ENCODE measurements at regions not wholly inside any gene's neighbourhood (a gene's known extent, or its start where the extent isn't known, plus 50 kb on each side); places are given as distances from the start of the nearest gene placed in this dataset.

DNA sequence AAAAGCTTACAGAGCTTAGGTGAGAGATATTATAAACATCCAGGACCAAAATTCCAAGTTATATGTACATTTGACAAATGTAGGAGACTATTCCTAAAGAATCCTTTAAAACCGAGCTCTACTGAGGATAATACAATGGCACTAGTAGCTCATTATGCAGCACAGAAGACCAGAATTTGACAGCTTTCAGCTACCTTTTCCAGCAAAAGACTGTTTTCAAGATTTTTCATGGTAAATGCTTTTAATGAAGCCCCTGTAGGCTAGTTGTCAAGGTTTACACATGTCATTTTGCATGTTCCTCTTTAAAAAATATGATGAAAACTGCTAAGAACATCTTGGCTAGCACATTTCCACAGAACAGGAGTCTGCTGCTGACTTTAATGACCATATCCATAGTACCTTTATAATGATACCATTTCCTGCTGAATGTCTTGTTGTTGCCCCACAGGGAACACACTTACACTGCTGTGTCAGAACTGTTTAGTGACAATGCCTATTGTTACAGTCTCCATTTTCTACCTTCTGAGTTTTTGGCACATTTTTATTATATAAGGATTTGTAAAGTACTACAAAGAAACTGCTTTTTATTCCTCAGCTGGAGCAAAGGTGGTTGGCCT is 1382.3 kb downstream of the RAPGEF2 start:
- Histone ChIP-seq H3K27ac (no peak overlapping the region), H3K4me3 (no peak overlapping the region), H3K36me3 (ENCODE audit: insufficient read depth, low read length) (no peaks in the 10 kb centered on the region), H3K9ac (ENCODE audit: insufficient read length) (no peak overlapping the region), H3K9me3 (ENCODE audit: low read depth, low read length) (no peaks in the 10 kb centered on the region)
- TF ChIP-seq EZH2 (IDR thresholded peaks at IDR 0.05) (no peak), POLR2AphosphoS5 (IDR thresholded peaks at IDR 0.05; ENCODE audit: borderline replicate concordance, low read depth, low read length) (no peak), FOXP2 (optimal IDR thresholded peaks at IDR 0.05; ENCODE audit: control extremely low read depth, extremely low read length, insufficient read depth) (no peak)
- DNase-seq (ENCODE audit: low read depth, low spot score), result no peak

DNA sequence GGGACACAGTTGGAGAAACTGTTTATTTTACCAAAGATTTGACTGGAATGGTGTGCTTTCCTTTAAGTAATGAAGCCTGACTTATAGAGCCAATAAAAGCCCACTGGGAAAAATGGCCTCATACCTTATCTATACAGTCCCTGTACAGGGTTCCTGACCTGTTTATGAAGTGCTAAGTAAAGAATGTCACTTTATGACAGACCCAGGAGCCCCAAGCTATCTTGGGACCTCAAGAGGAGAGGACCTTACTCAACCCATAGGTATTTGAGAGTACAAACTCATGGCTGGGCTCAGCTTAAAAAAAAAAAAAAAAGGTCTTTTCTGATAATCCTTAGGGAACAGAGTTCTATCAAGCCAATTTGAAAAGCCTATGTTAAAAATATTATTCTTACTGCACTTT is 1389.3 kb downstream of the RAPGEF2 start:
- TF ChIP-seq POLR2AphosphoS5 (IDR thresholded peaks at IDR 0.05; ENCODE audit: borderline replicate concordance, low read depth, low read length) (no peak), EZH2 (IDR thresholded peaks at IDR 0.05) (no peak), FOXP2 (optimal IDR thresholded peaks at IDR 0.05; ENCODE audit: control extremely low read depth, extremely low read length, insufficient read depth) (no peak)
- DNase-seq (ENCODE audit: low read depth, low spot score), result no peak
- no peak overlapping the region for H3K4me3 ChIP-seq
- H3K27ac ChIP-seq, result no peak overlapping the region
- H3K9ac ChIP-seq (ENCODE audit: insufficient read length), result no peak overlapping the region
- no peaks in the 10 kb centered on the region for H3K9me3 ChIP-seq (ENCODE audit: low read depth, low read length)
- H3K36me3 ChIP-seq (ENCODE audit: insufficient read depth, low read length), result no peaks in the 10 kb centered on the region

DNA sequence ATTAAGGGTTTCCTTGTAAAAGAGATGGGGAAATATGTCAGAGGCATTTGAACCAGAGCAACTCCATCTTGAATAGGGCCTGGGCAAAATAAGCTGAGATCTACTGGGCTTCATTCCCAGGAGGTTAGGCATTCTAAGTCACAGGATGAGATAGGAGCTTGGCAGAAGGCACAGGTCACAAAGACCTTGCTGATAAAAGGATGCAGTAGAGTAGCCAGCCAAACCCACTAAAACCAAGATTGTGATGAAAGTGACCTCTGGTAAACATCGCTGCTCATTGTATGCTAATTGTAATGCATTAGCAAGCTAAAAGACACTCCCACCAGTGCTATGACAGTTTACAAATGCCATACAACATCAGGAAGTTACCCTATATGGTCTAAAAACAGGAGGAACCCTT is 1390.3 kb downstream of the RAPGEF2 start:
- Histone ChIP-seq H3K4me3 (no peak overlapping the region), H3K9ac (ENCODE audit: insufficient read length) (no peak overlapping the region), H3K36me3 (ENCODE audit: insufficient read depth, low read length) (no peaks in the 10 kb centered on the region), H3K9me3 (ENCODE audit: low read depth, low read length) (no peaks in the 10 kb centered on the region), H3K27ac (no peak overlapping the region)
- TF ChIP-seq POLR2AphosphoS5 (IDR thresholded peaks at IDR 0.05; ENCODE audit: borderline replicate concordance, low read depth, low read length) (no peak), EZH2 (IDR thresholded peaks at IDR 0.05) (no peak), FOXP2 (optimal IDR thresholded peaks at IDR 0.05; ENCODE audit: control extremely low read depth, extremely low read length, insufficient read depth) (no peak)
- DNase-seq (ENCODE audit: low read depth, low spot score), result no peak

DNA sequence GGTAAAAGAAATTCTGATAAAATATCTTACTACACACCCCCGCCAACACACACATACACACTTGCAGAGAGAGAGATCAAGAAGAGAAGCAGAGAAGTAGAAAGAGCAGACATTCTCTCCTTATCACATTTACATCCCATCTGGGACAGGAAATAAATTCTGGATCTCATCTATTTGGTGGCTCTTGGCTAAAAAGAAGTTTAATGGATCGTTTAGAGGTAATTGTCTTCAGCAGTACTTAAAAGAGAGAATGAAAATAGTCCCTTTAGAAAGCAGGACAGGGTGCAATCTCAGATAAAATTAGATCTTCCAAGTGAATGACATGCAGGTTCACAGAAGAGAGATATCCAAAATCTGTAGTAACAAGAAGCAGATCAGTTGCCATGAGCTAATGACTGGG is 1392.5 kb downstream of the RAPGEF2 start:
- no peak for DNase-seq (ENCODE audit: low read depth, low spot score)
- no peak overlapping the region for H3K27ac ChIP-seq
- TF ChIP-seq FOXP2 (optimal IDR thresholded peaks at IDR 0.05; ENCODE audit: control extremely low read depth, extremely low read length, insufficient read depth) (no peak), EZH2 (IDR thresholded peaks at IDR 0.05) (no peak), POLR2AphosphoS5 (IDR thresholded peaks at IDR 0.05; ENCODE audit: borderline replicate concordance, low read depth, low read length) (no peak)
- H3K9me3 ChIP-seq (ENCODE audit: low read depth, low read length), result no peaks in the 10 kb centered on the region
- H3K4me3 ChIP-seq, result no peak overlapping the region
- no peaks in the 10 kb centered on the region for H3K36me3 ChIP-seq (ENCODE audit: insufficient read depth, low read length)
- no peak overlapping the region for H3K9ac ChIP-seq (ENCODE audit: insufficient read length)

DNA sequence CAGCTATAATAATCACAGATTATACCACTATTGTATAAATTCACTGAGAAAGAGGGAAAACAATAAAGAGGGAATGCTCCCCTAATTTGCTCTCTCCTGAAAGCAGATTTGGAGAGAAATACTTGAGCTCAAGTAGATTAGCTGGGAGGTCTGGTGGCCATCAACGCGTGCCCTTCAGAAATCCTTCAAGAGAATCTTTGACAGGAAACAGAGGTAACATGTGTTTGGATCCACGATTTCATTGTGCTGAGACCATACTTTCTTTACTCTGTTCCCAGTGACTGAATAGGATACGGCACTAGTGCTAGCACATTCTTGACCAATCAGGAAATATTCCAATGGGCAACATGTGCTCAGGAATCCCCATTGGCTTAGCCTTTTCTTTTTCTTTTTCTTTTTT is 1395.3 kb downstream of the RAPGEF2 start:
- Histone ChIP-seq H3K9ac (ENCODE audit: insufficient read length) (no peak overlapping the region), H3K9me3 (ENCODE audit: low read depth, low read length) (no peaks in the 10 kb centered on the region), H3K4me3 (no peak overlapping the region), H3K36me3 (ENCODE audit: insufficient read depth, low read length) (no peaks in the 10 kb centered on the region), H3K27ac (no peak overlapping the region)
- no peak for TF ChIP-seq EZH2 (IDR thresholded peaks at IDR 0.05)
- no peak for TF ChIP-seq POLR2AphosphoS5 (IDR thresholded peaks at IDR 0.05; ENCODE audit: borderline replicate concordance, low read depth, low read length)
- TF ChIP-seq FOXP2 (optimal IDR thresholded peaks at IDR 0.05; ENCODE audit: control extremely low read depth, extremely low read length, insufficient read depth), result no peak
- no peak for DNase-seq (ENCODE audit: low read depth, low spot score)

GRCh38 chr4:160505724-160506123 is 1402.8 kb downstream of the RAPGEF2 start:
- no peaks in the 10 kb centered on the region for H3K36me3 ChIP-seq (ENCODE audit: insufficient read depth, low read length)
- no peaks in the 10 kb centered on the region for H3K9me3 ChIP-seq (ENCODE audit: low read depth, low read length)
- H3K4me3 ChIP-seq, result no peak overlapping the region
- H3K9ac ChIP-seq (ENCODE audit: insufficient read length), result no peak overlapping the region
- no peak overlapping the region for H3K27ac ChIP-seq
- DNase-seq (ENCODE audit: low read depth, low spot score), result no peak
- TF ChIP-seq FOXP2 (optimal IDR thresholded peaks at IDR 0.05; ENCODE audit: control extremely low read depth, extremely low read length, insufficient read depth) (no peak), EZH2 (IDR thresholded peaks at IDR 0.05) (no peak), POLR2AphosphoS5 (IDR thresholded peaks at IDR 0.05; ENCODE audit: borderline replicate concordance, low read depth, low read length) (no peak)

- no peak for DNase-seq (ENCODE audit: low read depth, low spot score)
- Histone ChIP-seq H3K36me3 (ENCODE audit: insufficient read depth, low read length) (no peaks in the 10 kb centered on the region), H3K9ac (ENCODE audit: insufficient read length) (no peak overlapping the region), H3K9me3 (ENCODE audit: low read depth, low read length) (no peaks in the 10 kb centered on the region), H3K27ac (no peak overlapping the region), H3K4me3 (no peak overlapping the region)
- TF ChIP-seq EZH2 (IDR thresholded peaks at IDR 0.05) (no peak), FOXP2 (optimal IDR thresholded peaks at IDR 0.05; ENCODE audit: control extremely low read depth, extremely low read length, insufficient read depth) (no peak), POLR2AphosphoS5 (IDR thresholded peaks at IDR 0.05; ENCODE audit: borderline replicate concordance, low read depth, low read length) (no peak)
These were observed 1408.0 kb downstream of the RAPGEF2 start for GRCh38 chr4:160510928-160511327.

DNA sequence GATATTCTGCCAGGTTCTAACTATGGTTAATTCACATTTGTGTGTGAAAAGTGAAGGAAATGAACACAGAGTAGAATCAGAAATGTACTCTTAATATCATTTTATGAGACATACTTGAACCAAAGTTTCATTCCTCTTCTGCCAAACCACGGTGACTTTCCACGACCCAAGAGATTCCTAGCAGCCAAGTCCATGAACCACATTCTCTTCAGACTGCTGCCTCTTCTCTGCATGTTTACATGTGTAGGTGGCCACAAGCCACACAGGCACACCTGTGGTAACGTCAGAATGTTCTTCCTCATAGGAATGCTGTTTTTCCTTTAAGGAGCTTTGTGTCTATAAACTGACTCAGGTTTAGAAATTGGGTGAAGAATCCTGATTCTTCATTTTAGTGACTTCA is 1411.2 kb downstream of the RAPGEF2 start:
- no peaks in the 10 kb centered on the region; the same call in 1 of the 2 replicates for H3K36me3 ChIP-seq (ENCODE audit: insufficient read depth, low read length)
- no peak overlapping the region for H3K9ac ChIP-seq (ENCODE audit: insufficient read length)
- DNase-seq (ENCODE audit: low read depth, low spot score), result no peak
- TF ChIP-seq EZH2 (IDR thresholded peaks at IDR 0.05) (no peak), POLR2AphosphoS5 (IDR thresholded peaks at IDR 0.05; ENCODE audit: borderline replicate concordance, low read depth, low read length) (no peak), FOXP2 (optimal IDR thresholded peaks at IDR 0.05; ENCODE audit: control extremely low read depth, extremely low read length, insufficient read depth) (no peak)
- H3K27ac ChIP-seq, result no peak overlapping the region
- H3K4me3 ChIP-seq, result no peak overlapping the region
- no peaks in the 10 kb centered on the region for H3K9me3 ChIP-seq (ENCODE audit: low read depth, low read length)

- no peak for DNase-seq (ENCODE audit: low read depth, low spot score)
- Histone ChIP-seq H3K4me3 (no peak overlapping the region), H3K9ac (ENCODE audit: insufficient read length) (no peak overlapping the region), H3K9me3 (ENCODE audit: low read depth, low read length) (no peaks in the 10 kb centered on the region), H3K27ac (no peak overlapping the region), H3K36me3 (ENCODE audit: insufficient read depth, low read length) (no peaks in the 10 kb centered on the region; the same call in 1 of the 2 replicates)
- TF ChIP-seq FOXP2 (optimal IDR thresholded peaks at IDR 0.05; ENCODE audit: control extremely low read depth, extremely low read length, insufficient read depth) (no peak), EZH2 (IDR thresholded peaks at IDR 0.05) (no peak), POLR2AphosphoS5 (IDR thresholded peaks at IDR 0.05; ENCODE audit: borderline replicate concordance, low read depth, low read length) (no peak)
These were observed 1420.4 kb downstream of the RAPGEF2 start for GRCh38 chr4:160523231-160523630.
